Activated T-cell treated with anti-CD3 and anti-CD28 coated beads, Interleukin-2, amount 50 U/mL, for 24 hours (primary cell): ENCODE measurements at regions not wholly inside any gene's neighbourhood (a gene's known extent, or its start where the extent isn't known, plus 50 kb on each side); places are given as distances from the start of the nearest gene placed in this dataset.
"Not testable (repeated sequence)": the region's sequence is repeated elsewhere in the genome, so short reads cannot be mapped to it uniquely, and the experiment has no call there.

Experiments used
- DNase-seq: peaks from one replicate; pipeline ENCODE4 v3.0.0-alpha.2; 2020
- H3K27ac Mint-ChIP-seq: 2 replicates; pipeline ENCODE4 v1.8.0; 2020; ENCODE audit warnings: mild to moderate bottlenecking, mixed read lengths
- H3K27me3 Mint-ChIP-seq: 2 replicates; pipeline ENCODE4 v1.8.0; 2020; ENCODE audit warnings: mixed read lengths
- H3K36me3 Mint-ChIP-seq: 2 replicates; pipeline ENCODE4 v1.8.0; 2020; ENCODE audit warnings: low read depth, mixed read lengths
- H3K4me1 Mint-ChIP-seq: 2 replicates; pipeline ENCODE4 v1.8.0; 2020; ENCODE audit warnings: low read depth, mixed read lengths
- H3K4me3 Mint-ChIP-seq: 2 replicates; pipeline ENCODE4 v1.8.0; 2020; ENCODE audit warnings: mild to moderate bottlenecking, moderate library complexity, mixed read lengths
- H3K9me3 Mint-ChIP-seq: 2 replicates; pipeline ENCODE4 v1.8.0; 2020; ENCODE audit warnings: mixed read lengths

- no peak overlapping the region for H3K4me3 Mint-ChIP-seq
- no peak for DNase-seq
- peaks cover 5% of the 10 kb centered on the region for H3K4me1 Mint-ChIP-seq
- no peaks in the 10 kb centered on the region for H3K9me3 Mint-ChIP-seq
- no peak overlapping the region for H3K27ac Mint-ChIP-seq
- no peaks in the 10 kb centered on the region for H3K36me3 Mint-ChIP-seq
- peaks cover 6% of the 10 kb centered on the region for H3K27me3 Mint-ChIP-seq
Measured at GRCh38 chr3:59189939-59190338, 140.1 kb upstream of the CFAP20DC start.

GRCh38 chr3:59189526-59189925 lies 139.7 kb upstream of the CFAP20DC start:
- Mint-ChIP-seq H3K4me3 (no peak overlapping the region), H3K27ac (no peak overlapping the region), H3K4me1 (peaks cover 5% of the 10 kb centered on the region), H3K27me3 (peaks cover 6% of the 10 kb centered on the region), H3K9me3 (no peaks in the 10 kb centered on the region), H3K36me3 (no peaks in the 10 kb centered on the region)
- no peak for DNase-seq

GRCh38 chr3:59186725-59187124 lies 136.9 kb upstream of the CFAP20DC start:
- H3K4me3 Mint-ChIP-seq, result no peak overlapping the region
- no peaks in the 10 kb centered on the region for H3K9me3 Mint-ChIP-seq
- no peaks in the 10 kb centered on the region for H3K36me3 Mint-ChIP-seq
- H3K27me3 Mint-ChIP-seq, result peaks cover 6% of the 10 kb centered on the region
- DNase-seq, result no peak
- peaks cover 5% of the 10 kb centered on the region for H3K4me1 Mint-ChIP-seq
- H3K27ac Mint-ChIP-seq, result no peak overlapping the region

- no peaks in the 10 kb centered on the region for H3K36me3 Mint-ChIP-seq
- H3K27me3 Mint-ChIP-seq, result peaks cover 6% of the 10 kb centered on the region
- no peaks in the 10 kb centered on the region for H3K9me3 Mint-ChIP-seq
- no peak for DNase-seq
- no peak overlapping the region for H3K4me3 Mint-ChIP-seq
- peaks cover 5% of the 10 kb centered on the region for H3K4me1 Mint-ChIP-seq
- H3K27ac Mint-ChIP-seq, result no peak overlapping the region
Measured at GRCh38 chr3:59185591-59186369, 136.0 kb upstream of the CFAP20DC start.

- H3K36me3 Mint-ChIP-seq, result no peaks in the 10 kb centered on the region
- H3K27me3 Mint-ChIP-seq, result peaks cover 13% of the 10 kb centered on the region
- H3K4me1 Mint-ChIP-seq, result no peaks in the 10 kb centered on the region
- no peaks in the 10 kb centered on the region for H3K9me3 Mint-ChIP-seq
- DNase-seq, result no peak
- no peak overlapping the region for H3K27ac Mint-ChIP-seq
- H3K4me3 Mint-ChIP-seq, result no peak overlapping the region
Measured at GRCh38 chr3:59180006-59180405, 130.2 kb upstream of the CFAP20DC start.

- no peak overlapping the region for H3K4me3 Mint-ChIP-seq
- no peak overlapping the region for H3K27ac Mint-ChIP-seq
- H3K9me3 Mint-ChIP-seq, result no peaks in the 10 kb centered on the region
- no peak for DNase-seq
- H3K36me3 Mint-ChIP-seq, result no peaks in the 10 kb centered on the region
- peaks cover 13% of the 10 kb centered on the region for H3K27me3 Mint-ChIP-seq
- no peaks in the 10 kb centered on the region for H3K4me1 Mint-ChIP-seq
Measured at GRCh38 chr3:59178698-59179097, 128.9 kb upstream of the CFAP20DC start.

- Mint-ChIP-seq H3K27me3 (no peaks in the 10 kb centered on the region), H3K4me3 (no peak overlapping the region), H3K9me3 (no peaks in the 10 kb centered on the region), H3K4me1 (no peaks in the 10 kb centered on the region), H3K36me3 (no peaks in the 10 kb centered on the region), H3K27ac (no peak overlapping the region)
- DNase-seq, result no peak
Measured at GRCh38 chr3:59171491-59171890, 121.7 kb upstream of the CFAP20DC start.

- not testable (repeated sequence) for H3K9me3 Mint-ChIP-seq, H3K27ac Mint-ChIP-seq, DNase-seq, H3K36me3 Mint-ChIP-seq, H3K4me3 Mint-ChIP-seq, H3K27me3 Mint-ChIP-seq, H3K4me1 Mint-ChIP-seq
Measured at GRCh38 chr3:59170166-59170565, 120.3 kb upstream of the CFAP20DC start.

- Mint-ChIP-seq H3K4me3 (no peak overlapping the region), H3K9me3 (no peaks in the 10 kb centered on the region), H3K27me3 (peaks cover 2% of the 10 kb centered on the region), H3K4me1 (no peaks in the 10 kb centered on the region), H3K36me3 (no peaks in the 10 kb centered on the region), H3K27ac (no peak overlapping the region)
- DNase-seq, result no peak
Measured at GRCh38 chr3:59167756-59168155, 117.9 kb upstream of the CFAP20DC start.

GRCh38 chr3:59163953-59164352 lies 114.1 kb upstream of the CFAP20DC start:
- H3K4me3 Mint-ChIP-seq, result no peak overlapping the region
- DNase-seq, result no peak
- no peaks in the 10 kb centered on the region for H3K4me1 Mint-ChIP-seq
- peaks cover 2% of the 10 kb centered on the region for H3K27me3 Mint-ChIP-seq
- no peaks in the 10 kb centered on the region for H3K9me3 Mint-ChIP-seq
- H3K36me3 Mint-ChIP-seq, result no peaks in the 10 kb centered on the region
- H3K27ac Mint-ChIP-seq, result no peak overlapping the region

- H3K27ac Mint-ChIP-seq, result no peak overlapping the region
- no peak overlapping the region for H3K4me3 Mint-ChIP-seq
- no peak for DNase-seq
- no peaks in the 10 kb centered on the region for H3K4me1 Mint-ChIP-seq
- H3K36me3 Mint-ChIP-seq, result no peaks in the 10 kb centered on the region
- H3K27me3 Mint-ChIP-seq, result peaks cover 10% of the 10 kb centered on the region
- no peaks in the 10 kb centered on the region for H3K9me3 Mint-ChIP-seq
Measured at GRCh38 chr3:59161048-59161447, 111.2 kb upstream of the CFAP20DC start.

GRCh38 chr3:59160133-59160746 lies 110.4 kb upstream of the CFAP20DC start:
- Mint-ChIP-seq H3K4me1 (no peaks in the 10 kb centered on the region), H3K27ac (no peak overlapping the region)

GRCh38 chr3:59153648-59154047 lies 103.8 kb upstream of the CFAP20DC start:
- peaks cover 33% of the 10 kb centered on the region for H3K27me3 Mint-ChIP-seq
- H3K4me3 Mint-ChIP-seq, result no peak overlapping the region
- no peak for DNase-seq
- no peak overlapping the region for H3K27ac Mint-ChIP-seq
- H3K9me3 Mint-ChIP-seq, result peaks cover 15% of the 10 kb centered on the region
- no peaks in the 10 kb centered on the region for H3K36me3 Mint-ChIP-seq
- H3K4me1 Mint-ChIP-seq, result no peaks in the 10 kb centered on the region

More at GRCh38 chr3:59160133-59160746, 110.4 kb upstream of the CFAP20DC start:
- Mint-ChIP-seq H3K9me3 (no peaks in the 10 kb centered on the region), H3K36me3 (no peaks in the 10 kb centered on the region), H3K4me3 (no peak overlapping the region), H3K27me3 (peaks cover 11% of the 10 kb centered on the region)
- DNase-seq, result no peak

GRCh38 chr3:59152943-59153342 lies 103.1 kb upstream of the CFAP20DC start:
- DNase-seq, result no peak
- Mint-ChIP-seq H3K4me3 (no peak overlapping the region), H3K27me3 (peaks cover 31% of the 10 kb centered on the region), H3K36me3 (no peaks in the 10 kb centered on the region), H3K9me3 (peaks cover 17% of the 10 kb centered on the region), H3K4me1 (no peaks in the 10 kb centered on the region), H3K27ac (no peak overlapping the region)

- Mint-ChIP-seq H3K36me3 (no peaks in the 10 kb centered on the region), H3K4me1 (no peaks in the 10 kb centered on the region), H3K27me3 (peaks cover 28% of the 10 kb centered on the region), H3K27ac (no peak overlapping the region), H3K4me3 (no peak overlapping the region), H3K9me3 (peaks cover 21% of the 10 kb centered on the region)
- no peak for DNase-seq
Measured at GRCh38 chr3:59150039-59150438, 100.2 kb upstream of the CFAP20DC start.
